ENCODE measurements at regions not wholly inside any gene's neighbourhood (a gene's known extent, or its start where the extent isn't known, plus 50 kb on each side); places are given as distances from the start of the nearest gene placed in this dataset.

- TF ChIP-seq CTCF (IDR thresholded peaks at IDR 0.05) (no peak), POLR2AphosphoS5 (IDR thresholded peaks at IDR 0.05) (no peak)
Measured at GRCh38 chr5:68465133-68465532, 249.6 kb downstream of the PIK3R1 start.

Data from gastroesophageal sphincter (tissue), 3 donors.